Lung (tissue), 11 donors: ENCODE measurements at regions not wholly inside any gene's neighbourhood (a gene's known extent, or its start where the extent isn't known, plus 50 kb on each side); places are given as distances from the start of the nearest gene placed in this dataset.

Experiments used
- ATAC-seq: fragments of 200-7000 bp; cut with Tn5 transposase; one replicate; pipeline ENCODE4 v1.9.1; 2020; ENCODE audit warnings: moderate number of reproducible peaks; ENCODE audit not compliant: insufficient read depth, low FRiP score
- DNase-seq, 3 donors: peaks; one replicate each; pipeline ENCODE4 v3.0.0-alpha.2; 2013 to 2017
- H3K27ac ChIP-seq, 2 donors: one replicate each; pipeline ENCODE4 v1.5.1; 2013; ENCODE audit warnings: mild to moderate bottlenecking in 2 of 2, moderate library complexity in 2 of 2, control low read depth in 1 of 2, inconsistent platforms in 1 of 2, low read depth in 1 of 2, low read length in 1 of 2
- H3K27me3 ChIP-seq, 3 donors: one replicate each; pipeline ENCODE4 v1.5.1; 2013; ENCODE audit warnings: low read length in 2 of 3; ENCODE audit not compliant: control insufficient read depth in 3 of 3, insufficient read depth in 3 of 3
- H3K36me3 ChIP-seq, 4 donors: one replicate each; pipeline ENCODE4 v1.5.1; 2013; ENCODE audit warnings: low read length in 4 of 4, mild to moderate bottlenecking in 1 of 4, moderate library complexity in 1 of 4; ENCODE audit not compliant: control insufficient read depth in 4 of 4, insufficient read depth in 4 of 4
- H3K4me1 ChIP-seq, 5 donors: one replicate each; pipeline ENCODE4 v1.5.1; 2013; ENCODE audit warnings: low read length in 5 of 5, mild to moderate bottlenecking in 2 of 5, moderate library complexity in 1 of 5; ENCODE audit not compliant: control insufficient read depth in 5 of 5, insufficient read depth in 5 of 5
- H3K4me3 ChIP-seq: one replicate; pipeline ENCODE4 v1.5.1; 2013; ENCODE audit warnings: mild to moderate bottlenecking, control low read depth, moderate library complexity
- H3K9ac ChIP-seq, 2 donors: one replicate each; pipeline ENCODE4 v1.5.1; 2013; ENCODE audit warnings: low read length in 2 of 2, control low read depth in 1 of 2; ENCODE audit not compliant: insufficient read depth in 1 of 2
- H3K9me3 ChIP-seq, 4 donors: one replicate each; pipeline ENCODE4 v1.5.1; 2013; ENCODE audit warnings: low read length in 3 of 4, mild to moderate bottlenecking in 1 of 4, moderate library complexity in 1 of 4; ENCODE audit not compliant: control insufficient read depth in 4 of 4, insufficient read depth in 3 of 4
- CTCF ChIP-seq: IDR thresholded peaks from 2 replicates; pipeline ENCODE4 v1.5.1; 2012; ENCODE audit warnings: mild to moderate bottlenecking; ENCODE audit errors: control extremely low read depth, extremely low read depth
- WGBS, 2 donors: extraction: QIAGEN DNeasy Blood & Tissue Kit; methylation state at CpG; one replicate each; pipeline ENCODE4 v1.1.7; 2013; 5-methylcytosine and 5-hydroxymethylcytosine counted together
- donor health status: control.
- donor health status: control.
- donor health status: Bipolar disorder and iron deficiency.
- donor health status: healthy.
- donor health status: DM: yes; HTN: yes; CAD: no.

- H3K36me3 ChIP-seq = no peaks in the 10 kb centered on the region
- no peak overlapping the region for H3K9ac ChIP-seq
- no peaks in the 10 kb centered on the region for H3K4me1 ChIP-seq
- H3K27ac ChIP-seq = no peak overlapping the region
- DNase-seq (no peak), ATAC-seq (no peak)
- H3K27me3 ChIP-seq = peaks cover 0 to 3% (median 2%) of the 10 kb centered on the region in 3 donors
- no peak overlapping the region for H3K4me3 ChIP-seq
- H3K9me3 ChIP-seq = peaks cover 0 to 3% (median 0%) of the 10 kb centered on the region in 4 donors
- WGBS, 2 donors = 67 to 82% methylated on average over 4 of the region's 4 CpGs
- TF ChIP-seq CTCF = no peak
Measured at GRCh38 chr15:98167722-98168268, 207.3 kb downstream of the ARRDC4 start.

GRCh38 chr15:98169551-98169950, 209.0 kb downstream of the ARRDC4 start:
- Histone ChIP-seq H3K27me3 (peaks cover 0 to 3% (median 2%) of the 10 kb centered on the region in 3 donors), H3K27ac (no peak overlapping the region), H3K9me3 (peaks cover 0 to 3% (median 0%) of the 10 kb centered on the region in 4 donors), H3K4me1 (no peaks in the 10 kb centered on the region), H3K36me3 (no peaks in the 10 kb centered on the region), H3K9ac (no peak overlapping the region), H3K4me3 (no peak overlapping the region)
- 68 to 79% methylated on average over 9 of the region's 9 CpGs for WGBS, 2 donors
- no peak for TF ChIP-seq CTCF
- DNase-seq (no peak), ATAC-seq (no peak)

GRCh38 chr15:98174286-98174685, 213.8 kb downstream of the ARRDC4 start:
- ATAC-seq = no peak
- Histone ChIP-seq H3K27me3 (peaks cover 0 to 20% (median 17%) of the 10 kb centered on the region in 3 donors), H3K9me3 (no peaks in the 10 kb centered on the region), H3K36me3 (no peaks in the 10 kb centered on the region), H3K4me3 (no peak overlapping the region), H3K9ac (no peak overlapping the region), H3K27ac (no peak overlapping the region), H3K4me1 (no peaks in the 10 kb centered on the region)
- TF ChIP-seq CTCF = no peak
- no peak for DNase-seq
- 16 to 29% methylated on average over 3 of the region's 3 CpGs for WGBS, 2 donors

GRCh38 chr15:98174841-98175240, 214.3 kb downstream of the ARRDC4 start:
- H3K4me1 ChIP-seq = no peaks in the 10 kb centered on the region
- no peak overlapping the region for H3K27ac ChIP-seq
- H3K27me3 ChIP-seq = peaks cover 0 to 23% (median 19%) of the 10 kb centered on the region in 3 donors
- DNase-seq = no peak
- no peaks in the 10 kb centered on the region for H3K9me3 ChIP-seq
- no peak overlapping the region for H3K4me3 ChIP-seq
- no peak overlapping the region for H3K9ac ChIP-seq
- no peaks in the 10 kb centered on the region for H3K36me3 ChIP-seq
- no peak for ATAC-seq
- WGBS, 2 donors = 76 to 87% methylated on average over 3 of the region's 3 CpGs
- no peak for TF ChIP-seq CTCF
